ENCODE measurements at regions not wholly inside any gene's neighbourhood (a gene's known extent, or its start where the extent isn't known, plus 50 kb on each side); places are given as distances from the start of the nearest gene placed in this dataset.

- TF ChIP-seq CTCF (conservative IDR thresholded peaks at IDR 0.05; ENCODE audit: low read depth, low read length) (no peak), EZH2 (IDR thresholded peaks at IDR 0.05; ENCODE audit: low read length, unreplicated experiment) (no peak)
Measured at GRCh38 chr12:78442454-78442801, 422.1 kb upstream of the SYT1 start.
